Neuronal stem cell (in vitro differentiated cells): ENCODE measurements at regions not wholly inside any gene's neighbourhood (a gene's known extent, or its start where the extent isn't known, plus 50 kb on each side); places are given as distances from the start of the nearest gene placed in this dataset.

Experiments used
- DNase-seq: peaks from one replicate; pipeline ENCODE4 v3.0.0-alpha.2; 2013; ENCODE audit warnings: low spot score
- H2AFZ ChIP-seq: one replicate; pipeline ENCODE4 v1.6.1; 2013; ENCODE audit warnings: mild to moderate bottlenecking, low read length, inconsistent platforms
- H2AK5ac ChIP-seq: 2 replicates; pipeline ENCODE4 v1.6.1; 2013; ENCODE audit warnings: low read depth, mild to moderate bottlenecking, inconsistent platforms, low read length, moderate library complexity, mixed read lengths
- H2BK120ac ChIP-seq: 2 replicates; pipeline ENCODE4 v1.6.1; 2013; ENCODE audit warnings: low read depth, mild to moderate bottlenecking, inconsistent platforms, low read length, moderate library complexity, mixed read lengths
- H2BK12ac ChIP-seq: one replicate; pipeline ENCODE4 v1.6.1; 2013; ENCODE audit warnings: low read length, inconsistent platforms
- H2BK15ac ChIP-seq: 2 replicates; pipeline ENCODE4 v1.6.1; 2013; ENCODE audit warnings: mild to moderate bottlenecking, low read length, inconsistent platforms, mixed read lengths
- H2BK5ac ChIP-seq: one replicate; pipeline ENCODE4 v1.6.1; 2013; ENCODE audit warnings: inconsistent platforms, mild to moderate bottlenecking, low read length, moderate library complexity
- H3K14ac ChIP-seq: one replicate; pipeline ENCODE4 v1.6.1; 2013; ENCODE audit warnings: low read length, inconsistent platforms
- H3K18ac ChIP-seq: 2 replicates; pipeline ENCODE4 v1.6.1; 2013; ENCODE audit warnings: low read length, inconsistent platforms
- H3K23ac ChIP-seq: 2 replicates; pipeline ENCODE4 v1.6.1; 2013; ENCODE audit warnings: low read depth, mild to moderate bottlenecking, mixed read lengths, low read length, inconsistent platforms; ENCODE audit not compliant: poor library complexity
- H3K27ac ChIP-seq: replicated peaks from 3 replicates; pipeline ENCODE4 v1.5.1; 2013; ENCODE audit warnings: low read length, inconsistent platforms
- H3K27me3 ChIP-seq, 3 experiments: 2 replicates each; pipeline ENCODE4 v1.6.1; 2013; ENCODE audit warnings: low read length in 3 of 3, mild to moderate bottlenecking in 2 of 3, inconsistent platforms in 1 of 3, low read depth in 1 of 3, mixed read lengths in 1 of 3, moderate library complexity in 1 of 3; ENCODE audit not compliant: control insufficient read depth in 3 of 3, insufficient read depth in 3 of 3
- H3K36me3 ChIP-seq, 2 donors: replicated peaks in 1 of 2; 2 replicates each; pipeline ENCODE4 v1.6.1; 2013; ENCODE audit warnings: low read length in 2 of 2; ENCODE audit not compliant: control insufficient read depth in 2 of 2, insufficient read depth in 2 of 2
- H3K4ac ChIP-seq: 2 replicates; pipeline ENCODE4 v1.6.1; 2013; ENCODE audit warnings: inconsistent platforms, mild to moderate bottlenecking, low read length, moderate library complexity
- H3K4me1 ChIP-seq, 2 donors: 1 replicate in 1 of 2; 2 replicates in 1 of 2; pipeline ENCODE4 v1.6.1; 2013; ENCODE audit warnings: low read length in 2 of 2, low read depth in 1 of 2; ENCODE audit not compliant: control insufficient read depth in 2 of 2, insufficient read depth in 1 of 2
- H3K4me2 ChIP-seq: one replicate; pipeline ENCODE4 v1.6.1; 2013; ENCODE audit warnings: mild to moderate bottlenecking, low read length, inconsistent platforms; ENCODE audit not compliant: insufficient read depth, poor library complexity, severe bottlenecking
- H3K4me3 ChIP-seq, 2 donors: 2 replicates each; pipeline ENCODE4 v1.5.1; 2013; ENCODE audit warnings: low read length in 2 of 2, mild to moderate bottlenecking in 2 of 2, inconsistent platforms in 1 of 2, moderate library complexity in 1 of 2
- H3K79me1 ChIP-seq: one replicate; pipeline ENCODE4 v1.6.1; 2013; ENCODE audit warnings: low read depth, mild to moderate bottlenecking, inconsistent platforms, low read length, moderate library complexity
- H3K9ac ChIP-seq: one replicate; pipeline ENCODE4 v1.6.1; 2013; ENCODE audit warnings: mild to moderate bottlenecking, low read depth, low read length, inconsistent platforms; ENCODE audit not compliant: poor library complexity
- H3K9me3 ChIP-seq, 2 donors: replicated peaks in 1 of 2; 2 replicates each; pipeline versions ENCODE3 to v1.6.1; 2013; ENCODE audit warnings: low read length in 2 of 2, mild to moderate bottlenecking in 2 of 2, inconsistent platforms in 1 of 2, low read depth in 1 of 2, mixed read lengths in 1 of 2, moderate library complexity in 1 of 2; ENCODE audit not compliant: control insufficient read depth in 2 of 2, insufficient read depth in 1 of 2
- H4K8ac ChIP-seq: one replicate; pipeline ENCODE4 v1.6.1; 2013; ENCODE audit warnings: low read depth, mild to moderate bottlenecking, inconsistent platforms, low read length, moderate library complexity
- H4K91ac ChIP-seq: one replicate; pipeline ENCODE4 v1.6.1; 2013; ENCODE audit warnings: low read length, low read depth, mild to moderate bottlenecking, inconsistent platforms; ENCODE audit not compliant: poor library complexity
- WGBS, 2 donors: extraction: QIAGEN DNeasy Blood & Tissue Kit; methylation state at CpG; one replicate each; pipeline ENCODE4 v1.1.7; 2013; ENCODE audit warnings: missing lambda C conversion rate in 2 of 2, mixed read lengths in 1 of 2; ENCODE audit not compliant: insufficient read length in 2 of 2, insufficient replicate concordance in 1 of 2; ENCODE audit errors: extremely low coverage in 2 of 2; 5-methylcytosine and 5-hydroxymethylcytosine counted together

GRCh38 chr11:37333345-37333744 lies 735.3 kb upstream of the RAG2 start:
- Histone ChIP-seq H3K27ac (no peak overlapping the region), H3K14ac (no peak overlapping the region), H2BK12ac (no peak overlapping the region), H3K23ac (no peak overlapping the region), H3K9ac (no peak overlapping the region), H3K4me1 (no peaks in the 10 kb centered on the region), H2BK120ac (no peak overlapping the region), H3K4me3 (no peak overlapping the region), H2BK15ac (no peak overlapping the region), H2AK5ac (no peak overlapping the region), H3K27me3 (no peaks in the 10 kb centered on the region), H3K4ac (no peak overlapping the region), H2BK5ac (no peak overlapping the region), H4K91ac (no peak overlapping the region), H2AFZ (no peak overlapping the region), H3K4me2 (no peak overlapping the region), H4K8ac (no peak overlapping the region), H3K9me3 (no peaks in the 10 kb centered on the region), H3K79me1 (no peaks in the 10 kb centered on the region), H3K18ac (no peak overlapping the region), H3K36me3 (no peaks in the 10 kb centered on the region)
- DNase-seq = no peak
- WGBS, 2 donors = no CpG with 5 or more reads among the region's 1 CpG

- Histone ChIP-seq H3K14ac (no peak overlapping the region), H3K4me1 (no peaks in the 10 kb centered on the region)
Measured at GRCh38 chr11:37323843-37324242, 725.8 kb upstream of the RAG2 start.

GRCh38 chr11:37322333-37323194 lies 724.5 kb upstream of the RAG2 start:
- H3K23ac ChIP-seq = no peak overlapping the region
- no peak for DNase-seq
- no CpG with 5 or more reads among the region's 8 CpGs for WGBS, 2 donors

More at GRCh38 chr11:37323843-37324242, 725.8 kb upstream of the RAG2 start:
- Histone ChIP-seq H3K9ac (no peak overlapping the region), H4K8ac (no peak overlapping the region), H3K4ac (no peak overlapping the region), H2BK12ac (no peak overlapping the region), H2BK15ac (no peak overlapping the region), H2AFZ (no peak overlapping the region), H3K9me3 (no peaks in the 10 kb centered on the region), H3K18ac (no peak overlapping the region), H3K4me3 (no peak overlapping the region), H2AK5ac (no peak overlapping the region), H2BK5ac (no peak overlapping the region), H3K27ac (no peak overlapping the region), H3K79me1 (no peaks in the 10 kb centered on the region), H4K91ac (no peak overlapping the region), H3K36me3 (no peaks in the 10 kb centered on the region), H2BK120ac (no peak overlapping the region), H3K4me2 (no peak overlapping the region), H3K23ac (no peak overlapping the region), H3K27me3 (no peaks in the 10 kb centered on the region)
- DNase-seq = no peak

GRCh38 chr11:37320921-37321320 lies 722.9 kb upstream of the RAG2 start:
- Histone ChIP-seq H3K9me3 (no peaks in the 10 kb centered on the region), H3K4ac (no peak overlapping the region), H3K36me3 (no peaks in the 10 kb centered on the region), H2BK15ac (no peak overlapping the region), H3K4me1 (no peaks in the 10 kb centered on the region), H2BK5ac (no peak overlapping the region), H3K14ac (no peak overlapping the region), H3K79me1 (no peaks in the 10 kb centered on the region), H3K23ac (no peak overlapping the region), H3K18ac (no peak overlapping the region), H2BK120ac (no peak overlapping the region), H3K4me3 (no peak overlapping the region), H2AFZ (no peak overlapping the region), H3K27me3 (no peaks in the 10 kb centered on the region), H4K8ac (no peak overlapping the region), H3K9ac (no peak overlapping the region), H2BK12ac (no peak overlapping the region), H3K27ac (no peak overlapping the region), H2AK5ac (no peak overlapping the region), H3K4me2 (no peak overlapping the region), H4K91ac (no peak overlapping the region)
- no peak for DNase-seq

More at GRCh38 chr11:37322333-37323194, 724.5 kb upstream of the RAG2 start:
- Histone ChIP-seq H2AK5ac (no peak overlapping the region), H3K27me3 (no peaks in the 10 kb centered on the region), H2BK15ac (no peak overlapping the region), H3K14ac (no peak overlapping the region), H3K79me1 (no peaks in the 10 kb centered on the region), H2BK5ac (no peak overlapping the region), H3K36me3 (no peaks in the 10 kb centered on the region), H3K9me3 (no peaks in the 10 kb centered on the region), H3K4me3 (no peak overlapping the region), H2BK120ac (no peak overlapping the region), H3K9ac (no peak overlapping the region), H4K91ac (no peak overlapping the region), H2AFZ (no peak overlapping the region), H3K18ac (no peak overlapping the region), H2BK12ac (no peak overlapping the region), H3K27ac (no peak overlapping the region), H4K8ac (no peak overlapping the region), H3K4ac (no peak overlapping the region), H3K4me1 (no peaks in the 10 kb centered on the region), H3K4me2 (no peak overlapping the region)
